GM19239 (cell line): ENCODE measurements at regions not wholly inside any gene's neighbourhood (a gene's known extent, or its start where the extent isn't known, plus 50 kb on each side); places are given as distances from the start of the nearest gene placed in this dataset.
"Not testable (repeated sequence)": the region's sequence is repeated elsewhere in the genome, so short reads cannot be mapped to it uniquely, and the experiment has no call there.

Source experiments
- DNase-seq: peaks from one replicate; pipeline ENCODE4 v3.0.0; 2011; ENCODE audit warnings: low spot score; ENCODE audit not compliant: insufficient read length
- FAIRE-seq: peaks from 2 replicates; lab custom pipeline; 2011; peaks lifted over from hg19 to GRCh38; lab: Jason Lieb, UNC

GRCh38 chr13:76266561-76266960 lies 619.6 kb downstream of the KCTD12 start:
- FAIRE-seq (no peak), DNase-seq (no peak)

DNA sequence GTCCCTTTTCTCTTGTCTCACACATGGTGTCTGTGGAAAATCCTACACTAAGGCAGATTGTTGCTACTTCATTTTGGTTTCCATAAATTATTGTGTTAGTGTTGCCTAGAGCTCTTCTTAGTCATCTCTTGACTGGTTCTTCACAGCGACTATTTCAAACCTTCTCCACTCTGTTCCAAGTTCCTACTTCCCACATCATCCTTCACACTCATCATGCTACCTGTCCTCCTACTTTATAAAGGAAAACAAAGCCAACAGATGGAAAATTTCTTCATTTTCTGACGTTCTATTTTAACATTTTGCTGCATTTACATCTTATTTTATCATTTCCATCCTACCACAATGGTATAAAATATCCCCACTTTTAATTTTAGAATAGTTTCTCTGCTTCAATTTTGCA lies 614.1 kb downstream of the LMO7 start:
- FAIRE-seq (no peak), DNase-seq (no peak)

DNA sequence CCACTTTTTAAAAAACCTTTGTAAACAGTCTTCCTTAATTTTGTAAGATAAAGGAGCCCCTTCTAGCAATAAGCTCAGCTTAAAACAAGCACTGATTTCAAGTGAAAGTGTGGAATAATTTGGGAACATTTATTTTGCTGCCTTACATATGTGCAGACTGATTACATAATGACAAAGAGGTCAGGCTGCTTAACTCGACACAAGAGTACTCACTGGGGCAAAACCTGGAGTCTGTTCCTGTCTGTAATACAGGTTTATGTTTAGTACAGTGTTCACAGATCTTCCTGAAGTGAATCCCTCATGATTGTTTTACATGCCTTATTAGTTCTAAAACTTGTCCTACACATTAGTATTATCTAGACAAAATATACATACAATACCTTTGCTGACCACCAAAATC lies 609.8 kb downstream of the LMO7 start:
- FAIRE-seq (no peak), DNase-seq (no peak)

DNA sequence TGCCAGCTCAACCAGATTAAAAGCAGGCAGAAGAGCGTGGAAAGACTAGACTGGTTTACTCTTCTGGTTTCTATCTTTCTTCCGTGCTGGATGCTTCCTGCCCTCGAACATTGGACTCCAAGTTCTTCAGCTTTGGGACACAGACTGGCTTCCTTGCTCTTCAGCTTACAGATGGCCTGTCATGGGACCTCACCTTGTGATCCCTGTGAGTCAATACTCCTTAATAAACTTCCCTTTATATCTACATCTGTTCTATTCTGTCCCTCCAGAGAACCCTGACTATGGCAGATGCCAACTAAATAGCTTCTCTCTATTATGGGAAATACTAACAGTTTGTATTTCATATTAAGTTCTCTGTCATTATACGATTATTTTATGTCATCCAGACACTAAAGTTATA lies 609.1 kb downstream of the LMO7 start:
- no peak for FAIRE-seq

DNA sequence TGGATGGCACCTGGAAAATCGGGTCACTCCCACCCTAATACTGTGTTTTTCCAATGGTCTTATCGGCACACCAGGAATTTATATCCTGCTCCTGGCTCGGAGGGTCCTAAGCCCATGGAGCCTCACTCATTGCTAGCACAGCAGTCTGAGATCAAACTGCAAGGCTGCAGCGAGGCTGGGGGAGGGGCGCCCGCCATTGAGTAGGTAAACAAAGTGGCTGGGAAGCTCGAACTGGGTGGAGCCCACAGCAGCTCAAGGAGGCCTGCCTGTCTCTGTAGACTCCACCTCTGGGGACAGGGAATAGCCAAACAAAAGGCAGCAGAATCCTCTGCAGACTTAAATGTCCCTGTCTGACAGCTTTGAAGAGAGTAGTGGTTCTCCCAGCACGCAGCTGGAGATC lies 607.0 kb downstream of the LMO7 start:
- FAIRE-seq, DNase-seq: not testable (repeated sequence)

More for the DNA sequence above, 609.1 kb downstream of the LMO7 start:
- DNase-seq = no peak

- FAIRE-seq (no peak), DNase-seq (no peak)
Measured at GRCh38 chr13:76239031-76239680, 603.0 kb downstream of the LMO7 start.

- DNase-seq (no peak), FAIRE-seq (no peak)
Measured at GRCh38 chr13:76231522-76232167, 595.5 kb downstream of the LMO7 start.

GRCh38 chr13:76229281-76229680 lies 593.2 kb downstream of the LMO7 start:
- DNase-seq (no peak), FAIRE-seq (no peak)

- DNase-seq (no peak), FAIRE-seq (no peak)
Measured at GRCh38 chr13:76226941-76227340, 590.8 kb downstream of the LMO7 start.

GRCh38 chr13:76225815-76226489 lies 589.8 kb downstream of the LMO7 start:
- FAIRE-seq = no peak

DNA sequence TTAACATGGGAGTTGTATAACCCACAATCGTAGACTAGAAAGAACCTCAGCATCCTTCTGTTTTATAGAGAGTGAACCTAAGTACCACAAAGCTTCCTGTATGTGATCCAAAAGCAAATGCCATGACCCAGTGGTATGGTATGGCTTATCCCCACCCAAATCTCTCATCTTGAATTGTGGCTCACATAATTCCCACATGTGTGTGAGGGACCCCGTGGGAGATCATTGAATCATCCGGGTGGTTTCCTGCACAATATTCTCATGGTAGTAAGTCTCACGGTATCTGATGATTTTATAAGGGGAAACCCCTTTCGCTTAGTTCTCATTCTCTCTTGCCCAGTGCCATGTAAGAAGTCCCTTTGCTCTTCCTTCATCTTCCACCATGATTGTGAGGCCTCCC lies 587.9 kb downstream of the LMO7 start:
- DNase-seq (no peak), FAIRE-seq (no peak)

More at GRCh38 chr13:76225815-76226489, 589.8 kb downstream of the LMO7 start:
- no peak for DNase-seq

GRCh38 chr13:76223565-76223964 lies 587.4 kb downstream of the LMO7 start:
- DNase-seq = no peak
- no peak for FAIRE-seq

- no peak for DNase-seq
- FAIRE-seq = no peak
Measured at GRCh38 chr13:76222511-76222910, 586.4 kb downstream of the LMO7 start.

- no peak for DNase-seq
- no peak for FAIRE-seq
Measured at GRCh38 chr13:76216729-76217128, 580.6 kb downstream of the LMO7 start.

GRCh38 chr13:76214001-76214400 lies 577.9 kb downstream of the LMO7 start:
- DNase-seq = no peak
- FAIRE-seq = no peak

- DNase-seq (no peak), FAIRE-seq (no peak)
Measured at GRCh38 chr13:76213423-76213904, 577.3 kb downstream of the LMO7 start.

- FAIRE-seq (no peak), DNase-seq (no peak)
Measured at GRCh38 chr13:76210262-76210661, 574.1 kb downstream of the LMO7 start.

GRCh38 chr13:76198568-76199163 lies 562.5 kb downstream of the LMO7 start:
- DNase-seq = no peak
- FAIRE-seq = no peak

GRCh38 chr13:76189882-76190519 lies 553.9 kb downstream of the LMO7 start:
- FAIRE-seq = no peak
- no peak for DNase-seq

- DNase-seq = no peak
- FAIRE-seq = no peak
Measured at GRCh38 chr13:76175961-76176725, 540.0 kb downstream of the LMO7 start.
